Right renal cortex interstitium (tissue), 3 donors: ENCODE measurements at regions not wholly inside any gene's neighbourhood (a gene's known extent, or its start where the extent isn't known, plus 50 kb on each side); places are given as distances from the start of the nearest gene placed in this dataset.

Source experiments
- DNase-seq, 3 donors: peaks; one replicate each; pipeline ENCODE4 v3.0.0-alpha.2; 2013; ENCODE audit warnings: low read depth in 3 of 3, low spot score in 2 of 3

- DNase-seq = no peak
Observed at GRCh38 chr22:19638282-19639015, 75.9 kb upstream of the SEPTIN5 start.

DNA sequence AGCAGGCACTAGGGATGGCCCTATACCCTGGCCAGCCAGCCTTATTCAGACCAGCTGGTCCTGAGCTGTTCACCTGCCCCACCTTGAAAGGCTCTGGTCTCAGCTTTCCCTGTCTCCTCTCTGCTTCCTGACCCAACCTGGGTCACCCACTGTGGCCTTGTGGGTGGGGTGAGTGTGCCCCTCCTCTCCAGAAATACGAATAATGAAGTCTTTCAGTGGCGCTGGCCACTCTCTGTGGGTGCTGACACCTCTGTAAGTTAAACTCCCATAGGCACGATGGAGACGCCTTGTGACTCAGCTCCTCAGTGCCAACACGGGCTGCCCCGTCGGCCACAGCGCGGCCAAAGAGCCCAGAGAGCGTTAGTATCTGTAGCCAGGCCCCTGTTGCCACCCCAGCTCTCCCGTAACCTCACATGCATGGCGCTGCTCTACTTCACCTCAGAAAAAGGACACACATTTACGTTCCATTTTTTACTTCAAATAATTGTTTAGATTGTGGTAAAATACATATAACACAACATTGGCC lies 74.6 kb upstream of the SEPTIN5 start:
- no peak for DNase-seq

DNA sequence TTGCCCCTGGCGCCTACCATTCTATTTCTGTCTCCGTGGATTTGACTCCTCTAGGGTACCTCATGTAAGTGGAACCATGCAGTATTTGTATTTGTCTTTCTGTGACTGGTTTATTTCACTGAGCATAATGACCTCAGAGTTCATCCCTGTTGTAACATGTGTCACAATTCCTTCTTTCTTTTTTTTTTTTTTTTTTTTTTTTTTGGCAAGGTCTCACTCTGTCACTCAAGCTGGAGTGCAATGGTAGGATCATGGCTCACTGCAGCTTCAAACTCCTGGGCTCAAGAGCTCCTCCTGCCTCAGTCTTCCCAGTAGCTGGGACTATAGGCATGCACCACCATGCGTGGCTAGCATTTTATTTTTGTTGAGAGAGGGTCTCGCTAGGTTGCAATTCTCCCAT lies 74.0 kb upstream of the SEPTIN5 start:
- no peak for DNase-seq

DNA sequence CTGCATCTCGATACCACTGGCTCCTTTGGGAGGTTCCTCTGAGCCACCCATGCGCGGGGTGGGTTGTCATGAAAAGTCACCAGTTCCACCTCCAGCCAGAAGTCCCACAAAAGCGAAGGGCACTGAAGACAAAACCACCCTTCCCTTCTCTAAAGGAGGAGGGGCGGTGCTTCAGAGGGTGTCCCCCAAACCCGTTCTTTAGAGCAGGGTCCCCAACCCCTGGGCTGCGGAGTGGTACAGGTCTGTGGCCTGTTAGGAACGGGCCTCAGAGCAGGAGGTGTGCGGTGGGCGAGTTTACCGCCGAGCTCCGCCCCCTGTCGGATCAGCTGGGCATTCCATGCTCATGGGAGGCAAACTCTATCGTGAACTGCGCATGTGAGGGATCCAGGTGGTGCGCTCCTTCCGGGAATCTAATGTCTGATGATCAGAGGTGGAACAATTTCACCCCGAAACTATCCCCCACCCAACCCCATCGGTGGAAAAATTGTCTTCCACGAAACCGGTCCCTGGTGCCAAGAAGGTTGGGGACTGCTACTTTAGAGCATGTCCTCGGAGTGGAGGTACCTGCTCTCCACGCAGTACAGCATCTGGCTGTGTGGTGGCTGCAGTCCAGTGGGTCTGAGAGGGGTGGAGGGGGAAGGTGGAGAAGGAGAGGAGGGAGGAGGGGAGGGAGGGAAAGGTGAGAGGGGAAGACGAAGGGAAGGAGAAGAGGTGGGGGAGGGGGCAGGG lies 72.9 kb upstream of the SEPTIN5 start:
- no peak for DNase-seq

- DNase-seq = no peak
Observed at GRCh38 chr22:19641983-19642451, 72.3 kb upstream of the SEPTIN5 start.

DNA sequence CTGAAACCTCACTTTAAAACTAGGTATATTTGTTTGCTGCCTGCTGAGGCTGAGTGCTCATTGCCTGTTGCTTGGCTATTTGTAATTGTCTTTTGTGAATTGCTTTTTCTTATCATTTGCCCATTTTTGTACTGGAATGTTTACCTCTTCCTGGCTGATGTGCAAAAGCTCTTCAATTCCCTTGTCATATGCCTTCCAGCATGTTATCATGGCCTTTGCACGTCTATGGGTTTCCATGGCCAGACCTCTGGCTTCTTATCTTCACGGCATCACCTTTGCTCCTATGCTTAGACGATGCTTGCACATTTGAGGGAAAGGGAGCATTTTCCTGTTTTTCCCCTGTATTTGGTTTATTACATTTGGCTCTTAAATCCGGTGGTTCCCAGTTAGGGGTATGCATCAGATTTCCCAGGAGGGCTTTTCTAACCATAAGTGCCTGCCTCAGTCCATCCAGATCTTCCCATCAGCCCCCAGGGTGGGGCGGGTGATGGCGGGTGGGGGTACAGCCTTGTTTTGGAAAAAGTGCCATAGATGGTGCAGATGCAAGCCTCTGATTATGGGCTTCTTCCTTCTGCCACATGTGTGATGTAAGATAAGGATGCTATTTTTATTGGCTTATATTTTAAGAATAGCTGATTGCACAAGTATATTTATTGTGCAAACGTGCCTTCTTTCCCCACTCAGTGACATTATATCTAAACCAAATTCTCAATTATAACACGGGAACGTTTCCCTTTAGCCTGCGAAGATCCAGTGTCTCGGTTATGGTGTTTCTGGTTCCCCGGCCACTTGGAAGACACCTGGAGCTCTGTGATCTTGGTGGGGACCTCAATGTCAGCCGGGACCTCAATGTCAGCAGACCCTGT lies 70.6 kb upstream of the SEPTIN5 start:
- DNase-seq = no peak

DNA sequence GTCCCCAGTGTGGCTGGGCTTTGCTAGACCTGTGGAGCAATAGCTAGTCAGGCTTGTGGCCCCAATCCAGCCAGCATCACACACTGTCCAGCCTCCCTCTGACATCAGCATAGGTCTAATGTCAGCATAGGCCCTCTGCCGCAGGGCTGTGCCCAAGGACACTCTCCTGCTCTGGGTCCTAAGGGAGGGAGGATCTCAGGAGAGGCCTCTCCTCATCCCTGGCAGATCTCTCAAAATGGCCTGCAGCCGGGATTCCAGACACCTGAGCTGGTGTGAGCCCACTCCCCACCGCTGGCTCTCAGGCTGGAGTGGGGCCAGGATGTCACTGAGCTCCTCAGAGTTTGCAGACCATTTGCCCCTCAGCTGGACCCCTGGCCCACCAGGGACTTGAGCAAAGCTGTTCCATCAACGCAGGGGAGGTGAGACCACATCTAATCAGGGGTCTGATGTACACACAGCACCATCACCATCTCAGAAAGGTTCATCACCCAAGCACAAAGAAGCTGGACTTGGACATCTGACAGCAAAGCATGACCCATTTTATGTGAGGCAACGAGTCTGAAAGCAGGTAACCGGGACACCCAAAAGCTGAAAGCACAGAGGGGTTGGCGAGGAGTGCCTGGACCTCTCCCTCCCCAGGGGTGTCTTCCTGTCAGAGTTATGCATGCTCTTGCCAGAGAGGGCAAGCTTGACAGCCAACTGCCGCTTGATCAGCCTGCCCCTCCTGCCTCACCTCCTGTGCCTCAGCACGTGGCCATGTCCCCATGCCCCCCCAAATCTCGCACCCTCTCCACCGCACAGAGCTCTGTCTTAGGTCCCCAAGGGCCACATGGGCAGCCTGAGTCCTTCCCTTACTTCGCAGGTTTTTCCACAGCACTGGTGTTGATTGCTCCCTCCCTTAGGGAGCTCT lies 69.7 kb upstream of the SEPTIN5 start:
- no peak for DNase-seq

DNA sequence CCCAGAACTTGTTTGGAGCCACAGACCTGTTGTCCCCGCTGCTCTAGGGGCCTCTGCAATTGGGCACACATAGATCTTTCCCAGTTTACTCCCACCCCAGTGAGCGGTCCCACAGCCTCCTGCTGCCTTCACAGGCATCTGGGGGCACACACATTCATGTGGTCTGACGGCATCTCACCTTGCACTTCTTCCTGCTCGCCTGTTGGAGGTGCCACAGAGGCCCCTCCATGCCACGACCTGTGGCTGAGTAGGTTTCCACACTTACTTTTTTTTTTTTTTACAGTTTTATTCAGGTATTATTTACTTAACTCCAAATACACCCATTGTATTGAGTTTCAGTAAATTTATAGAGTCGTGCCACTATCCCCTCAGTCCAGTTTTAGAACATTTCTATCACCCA lies 68.9 kb upstream of the SEPTIN5 start:
- no peak for DNase-seq

DNA sequence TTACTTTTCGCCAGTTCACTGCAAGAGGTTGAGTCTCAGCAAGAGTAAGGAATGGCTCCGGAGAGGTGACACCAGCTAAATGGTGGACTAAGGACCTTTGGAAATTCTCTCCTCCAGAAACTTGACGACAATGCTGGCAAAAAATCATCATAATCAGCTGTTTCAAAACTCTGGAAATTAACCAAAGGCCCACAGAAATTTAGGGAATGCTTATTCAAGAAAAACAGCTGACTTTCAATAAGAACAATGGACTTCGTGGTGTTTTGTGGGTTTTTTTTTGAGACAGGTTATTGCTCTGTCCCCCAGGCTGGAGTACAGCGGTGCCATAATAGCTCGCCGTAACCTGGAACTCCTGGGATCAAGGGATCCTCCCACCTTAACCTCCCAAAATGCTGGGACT lies 68.4 kb upstream of the SEPTIN5 start:
- no peak for DNase-seq

GRCh38 chr22:19646383-19646782 lies 67.9 kb upstream of the SEPTIN5 start:
- no peak for DNase-seq

GRCh38 chr22:19648419-19648929 lies 65.8 kb upstream of the SEPTIN5 start:
- DNase-seq = no peak

- no peak for DNase-seq
Observed at GRCh38 chr22:19652316-19652715, 62.0 kb upstream of the SEPTIN5 start.

GRCh38 chr22:19654338-19654987 lies 59.8 kb upstream of the SEPTIN5 start:
- no peak for DNase-seq

DNA sequence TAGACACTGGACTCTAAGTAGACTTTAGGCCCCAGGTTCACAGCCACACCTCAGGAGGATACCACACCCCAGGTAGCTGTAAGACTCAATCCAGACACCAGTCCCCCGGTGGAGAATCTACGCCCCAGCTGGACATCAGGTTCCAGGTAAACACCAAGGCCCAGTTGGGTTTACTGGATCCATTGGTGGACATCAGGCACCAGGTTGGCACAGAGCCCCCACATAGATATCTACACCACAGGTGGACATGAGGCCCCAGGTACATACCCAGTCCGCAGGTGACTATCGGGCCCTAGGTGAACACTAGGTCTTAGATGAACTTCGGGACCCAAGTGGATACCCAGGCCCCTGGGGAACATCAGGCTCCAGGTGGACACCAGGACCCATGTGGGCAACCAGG lies 58.9 kb upstream of the SEPTIN5 start:
- no peak for DNase-seq

GRCh38 chr22:19656541-19657251 lies 57.6 kb upstream of the SEPTIN5 start:
- DNase-seq = no peak

GRCh38 chr22:19657252-19658056 lies 56.8 kb upstream of the SEPTIN5 start:
- no peak for DNase-seq

- DNase-seq = no peak
Observed at GRCh38 chr22:19658057-19658966, 56.0 kb upstream of the SEPTIN5 start.
